ENCODE measurements at regions not wholly inside any gene's neighbourhood (a gene's known extent, or its start where the extent isn't known, plus 50 kb on each side); places are given as distances from the start of the nearest gene placed in this dataset.
"Not testable (repeated sequence)": the region's sequence is repeated elsewhere in the genome, so short reads cannot be mapped to it uniquely, and the experiment has no call there.

DNA sequence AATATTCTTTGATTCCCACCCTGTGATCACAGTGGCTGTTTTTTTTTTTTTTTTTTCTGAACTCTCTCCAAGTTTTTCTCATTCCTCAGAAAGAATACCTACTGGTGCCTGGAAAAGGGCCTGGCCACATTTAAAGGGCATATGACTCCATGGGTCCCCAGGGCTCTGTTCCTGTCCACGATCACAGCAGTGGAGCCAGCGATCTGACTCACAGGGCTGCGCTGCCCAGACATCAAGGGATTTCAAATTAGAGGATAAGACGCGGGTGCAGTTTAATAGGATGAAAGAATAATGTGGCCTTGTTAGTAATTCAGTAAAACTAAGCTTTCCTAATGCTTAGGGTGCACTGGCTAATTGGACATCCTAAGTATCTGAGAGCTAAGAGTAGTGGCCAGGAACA is 175.1 kb upstream of the MSX2 start:
- Mint-ChIP-seq H3K4me1 (no peaks in the 10 kb centered on the region), H3K4me3 (no peak overlapping the region), H3K27me3 (no peaks in the 10 kb centered on the region), H3K9me3 (no peaks in the 10 kb centered on the region), H3K27ac (no peak overlapping the region), H3K36me3 (no peaks in the 10 kb centered on the region)

DNA sequence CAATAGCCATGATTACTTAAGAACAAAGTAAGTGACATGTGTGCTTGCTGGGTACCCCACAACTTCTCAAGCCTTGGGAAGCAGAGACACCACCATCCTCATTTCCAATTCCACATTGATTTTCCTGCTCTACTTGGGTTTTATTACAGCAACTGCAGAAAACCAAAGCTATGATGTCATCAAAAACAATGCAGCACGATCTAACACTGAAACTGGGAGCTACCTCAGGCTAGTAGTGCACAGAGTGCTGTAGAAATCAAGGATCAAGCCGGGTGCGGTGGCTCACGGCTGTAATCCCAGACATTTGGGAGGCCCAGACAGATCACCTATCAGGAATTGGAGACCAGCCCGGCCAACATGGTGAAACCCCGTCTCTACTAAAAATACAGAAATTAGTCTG is 174.4 kb upstream of the MSX2 start:
- H3K27ac Mint-ChIP-seq = no peak overlapping the region
- no peaks in the 10 kb centered on the region for H3K9me3 Mint-ChIP-seq
- no peaks in the 10 kb centered on the region for H3K36me3 Mint-ChIP-seq
- no peaks in the 10 kb centered on the region for H3K27me3 Mint-ChIP-seq
- H3K4me3 Mint-ChIP-seq = no peak overlapping the region
- no peaks in the 10 kb centered on the region for H3K4me1 Mint-ChIP-seq

DNA sequence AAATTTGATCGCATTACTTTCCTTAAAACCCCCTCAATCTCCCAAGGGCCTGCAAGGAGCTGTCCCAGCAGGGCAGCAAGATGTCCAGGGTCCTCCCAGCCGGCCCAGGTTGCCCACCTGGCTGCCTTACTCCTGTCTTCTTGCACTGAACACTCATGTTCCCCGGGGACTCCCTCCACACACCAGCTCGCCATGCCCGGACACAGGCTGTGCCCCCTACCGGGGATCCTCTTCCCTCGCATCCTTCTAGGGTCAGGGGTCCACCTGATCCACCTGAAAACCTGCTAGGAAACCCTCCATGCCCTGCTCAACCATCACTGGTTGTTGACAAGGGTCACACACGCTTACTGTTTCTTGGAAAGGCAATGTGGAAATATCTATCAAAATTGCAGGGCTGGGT is 172.0 kb upstream of the MSX2 start:
- H3K4me1 Mint-ChIP-seq = no peaks in the 10 kb centered on the region
- H3K27me3 Mint-ChIP-seq = no peaks in the 10 kb centered on the region
- H3K36me3 Mint-ChIP-seq = no peaks in the 10 kb centered on the region
- H3K9me3 Mint-ChIP-seq = no peaks in the 10 kb centered on the region
- no peak overlapping the region for H3K4me3 Mint-ChIP-seq
- no peak overlapping the region for H3K27ac Mint-ChIP-seq

DNA sequence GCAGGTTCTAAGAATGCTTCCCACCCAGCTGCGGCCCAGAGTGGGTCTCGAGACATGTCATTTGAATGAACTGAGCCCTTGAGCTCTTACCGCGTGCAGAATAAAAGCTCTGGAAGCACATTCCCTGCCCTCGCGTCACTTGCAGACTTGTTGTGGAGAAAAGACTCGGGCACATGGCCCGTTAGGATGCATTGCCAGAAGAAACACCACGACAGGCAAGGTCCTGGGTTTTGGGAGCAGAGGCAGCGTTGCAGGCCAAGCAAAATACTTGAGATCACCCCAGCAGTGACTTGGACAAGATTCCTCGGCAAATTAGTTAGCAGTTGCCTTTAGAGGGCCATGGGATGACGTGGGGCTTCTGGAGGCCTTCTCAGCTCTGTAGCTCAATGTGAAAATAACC is 170.8 kb upstream of the MSX2 start:
- Mint-ChIP-seq H3K4me1 (no peaks in the 10 kb centered on the region), H3K27ac (no peak overlapping the region), H3K27me3 (no peaks in the 10 kb centered on the region), H3K4me3 (no peak overlapping the region), H3K36me3 (no peaks in the 10 kb centered on the region), H3K9me3 (no peaks in the 10 kb centered on the region)

DNA sequence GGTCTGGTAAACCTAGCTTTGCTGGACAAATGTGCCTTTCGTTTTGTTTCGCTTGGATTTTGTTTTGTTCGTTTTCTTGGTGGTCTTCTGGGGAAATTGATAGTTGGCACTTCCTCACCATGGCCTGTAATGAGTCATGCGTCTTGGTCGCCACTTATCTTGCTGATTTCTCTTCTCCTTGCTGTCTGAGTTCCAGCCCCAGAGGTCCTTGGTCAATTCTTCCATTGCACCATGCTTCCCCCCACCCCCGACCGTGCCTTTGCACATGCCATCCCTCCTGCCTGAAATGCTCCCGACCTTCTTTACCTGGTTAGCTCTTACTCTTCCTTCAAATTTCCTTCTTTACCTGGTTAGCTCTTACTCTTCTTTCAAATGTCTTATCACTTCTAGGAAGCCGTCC is 168.7 kb upstream of the MSX2 start:
- Mint-ChIP-seq H3K4me1 (no peaks in the 10 kb centered on the region), H3K27ac (no peak overlapping the region), H3K9me3 (no peaks in the 10 kb centered on the region), H3K27me3 (peaks cover under 1% of the 10 kb centered on the region), H3K4me3 (no peak overlapping the region), H3K36me3 (no peaks in the 10 kb centered on the region)

DNA sequence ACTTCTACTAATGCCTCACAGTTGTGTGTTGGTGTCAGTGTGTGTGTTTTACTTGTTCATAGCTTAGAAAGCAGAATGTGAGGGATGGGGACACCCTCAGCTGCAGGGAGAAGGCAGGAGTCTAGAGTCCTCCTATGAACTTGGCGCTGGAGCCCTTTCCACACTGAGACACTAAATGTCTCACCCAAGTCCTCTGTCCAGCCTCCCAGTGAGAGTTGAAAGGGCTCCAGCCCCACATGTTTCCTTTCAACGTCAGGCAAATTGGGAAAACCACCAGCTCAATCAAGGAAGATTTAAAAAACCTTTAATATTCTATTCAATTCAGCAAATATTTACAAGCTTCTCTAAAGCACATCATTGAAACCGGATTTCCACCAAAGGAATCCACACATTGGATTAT is 167.6 kb upstream of the MSX2 start:
- H3K27me3 Mint-ChIP-seq = peaks cover 2% of the 10 kb centered on the region
- no peaks in the 10 kb centered on the region for H3K4me1 Mint-ChIP-seq
- no peaks in the 10 kb centered on the region for H3K36me3 Mint-ChIP-seq
- no peak overlapping the region for H3K4me3 Mint-ChIP-seq
- H3K27ac Mint-ChIP-seq = no peak overlapping the region
- no peaks in the 10 kb centered on the region for H3K9me3 Mint-ChIP-seq

DNA sequence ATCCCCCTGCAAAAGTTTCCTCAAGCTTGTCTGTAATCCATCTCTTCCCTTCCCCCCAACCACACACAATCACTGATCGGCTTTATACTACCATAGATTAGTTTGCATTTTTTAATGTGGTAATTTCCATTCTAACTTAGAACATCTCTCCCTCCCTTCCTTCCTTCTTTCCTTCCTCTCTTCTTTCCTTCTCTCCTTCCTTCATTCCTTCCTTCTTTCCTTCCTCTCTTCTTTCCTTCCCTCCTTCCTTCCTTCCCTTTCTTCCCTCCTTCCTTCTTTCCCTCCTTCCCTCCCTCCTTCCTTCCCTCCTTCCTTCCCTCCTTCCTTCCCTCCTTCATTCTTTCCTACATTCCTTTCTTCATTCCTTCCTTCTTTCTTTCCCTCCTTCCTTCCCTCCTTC is 166.2 kb upstream of the MSX2 start:
- no peak overlapping the region for H3K27ac Mint-ChIP-seq
- H3K36me3 Mint-ChIP-seq = no peaks in the 10 kb centered on the region
- H3K27me3 Mint-ChIP-seq = peaks cover 2% of the 10 kb centered on the region
- no peaks in the 10 kb centered on the region for H3K4me1 Mint-ChIP-seq
- no peaks in the 10 kb centered on the region for H3K9me3 Mint-ChIP-seq
- no peak overlapping the region for H3K4me3 Mint-ChIP-seq

DNA sequence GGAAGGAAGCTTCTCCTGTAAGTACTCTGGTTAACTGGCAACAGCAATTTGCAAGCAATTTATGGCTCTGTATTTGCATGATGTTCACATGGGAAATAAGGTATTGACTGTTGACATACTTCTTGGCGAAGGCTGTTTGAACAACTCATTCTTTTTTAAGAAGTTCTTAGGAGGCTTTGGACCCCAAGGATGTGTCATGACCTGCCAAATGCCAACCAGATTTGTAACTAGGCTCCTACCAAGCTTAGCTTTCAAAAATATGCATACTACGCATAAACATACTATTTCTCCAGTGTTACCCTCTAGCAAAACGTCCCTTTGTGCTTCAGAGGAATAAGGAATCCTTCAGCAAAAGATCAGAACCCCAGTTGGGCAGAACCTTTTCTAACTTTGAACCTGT is 165.2 kb upstream of the MSX2 start:
- no peaks in the 10 kb centered on the region for H3K36me3 Mint-ChIP-seq

DNA sequence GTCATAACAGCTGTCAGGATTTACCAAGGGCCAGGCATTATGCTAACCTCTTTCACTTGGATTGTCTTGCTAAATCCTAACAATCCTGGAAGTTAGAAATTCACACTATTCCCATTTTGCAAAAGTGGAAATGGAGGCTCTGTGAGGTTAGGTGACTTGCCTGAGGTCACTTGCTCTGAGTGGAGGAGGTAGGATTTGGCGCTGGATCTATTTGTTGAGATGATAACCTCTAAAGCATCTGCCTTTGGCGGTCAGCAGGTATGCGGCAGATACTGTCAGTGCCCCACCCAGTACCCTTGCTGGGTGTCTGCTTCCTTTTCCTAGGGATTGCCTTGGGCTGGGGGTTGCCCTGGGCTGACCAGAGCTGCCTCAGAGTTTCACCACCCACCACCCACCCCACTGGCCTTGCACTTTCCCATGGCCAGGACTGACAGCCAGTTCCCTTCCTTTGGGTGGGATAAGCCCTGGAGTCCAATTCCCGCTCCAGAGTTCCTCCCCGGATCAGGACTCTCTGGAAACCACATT is 164.8 kb upstream of the MSX2 start:
- Mint-ChIP-seq H3K9me3 (no peaks in the 10 kb centered on the region), H3K4me1 (no peaks in the 10 kb centered on the region), H3K4me3 (no peak overlapping the region), H3K36me3 (no peaks in the 10 kb centered on the region), H3K27ac (no peak overlapping the region), H3K27me3 (peaks cover 2% of the 10 kb centered on the region)

More for the DNA sequence above, 165.2 kb upstream of the MSX2 start:
- no peaks in the 10 kb centered on the region for H3K9me3 Mint-ChIP-seq
- no peak overlapping the region for H3K27ac Mint-ChIP-seq
- H3K4me1 Mint-ChIP-seq = no peaks in the 10 kb centered on the region
- H3K4me3 Mint-ChIP-seq = no peak overlapping the region
- peaks cover 2% of the 10 kb centered on the region for H3K27me3 Mint-ChIP-seq

DNA sequence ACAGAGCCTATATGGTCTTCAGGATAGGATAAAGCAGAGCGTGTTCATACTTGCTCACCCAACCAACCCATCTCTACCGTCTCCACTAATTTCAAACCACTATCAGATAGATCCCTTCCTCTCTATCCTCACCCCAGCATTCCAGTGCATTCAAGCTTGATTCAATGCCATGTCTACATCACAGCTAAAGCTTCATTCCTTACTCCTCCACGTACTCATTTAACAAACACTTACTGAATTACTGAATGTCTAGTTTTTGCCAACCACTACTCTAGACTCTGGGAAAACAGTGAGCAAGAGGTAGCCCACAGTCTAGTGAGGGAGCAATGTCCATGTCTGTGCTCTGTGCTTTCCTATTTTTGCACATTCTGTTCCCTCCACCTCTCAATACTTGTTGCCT is 163.5 kb upstream of the MSX2 start:
- Mint-ChIP-seq H3K4me3 (no peak overlapping the region), H3K36me3 (no peaks in the 10 kb centered on the region)

DNA sequence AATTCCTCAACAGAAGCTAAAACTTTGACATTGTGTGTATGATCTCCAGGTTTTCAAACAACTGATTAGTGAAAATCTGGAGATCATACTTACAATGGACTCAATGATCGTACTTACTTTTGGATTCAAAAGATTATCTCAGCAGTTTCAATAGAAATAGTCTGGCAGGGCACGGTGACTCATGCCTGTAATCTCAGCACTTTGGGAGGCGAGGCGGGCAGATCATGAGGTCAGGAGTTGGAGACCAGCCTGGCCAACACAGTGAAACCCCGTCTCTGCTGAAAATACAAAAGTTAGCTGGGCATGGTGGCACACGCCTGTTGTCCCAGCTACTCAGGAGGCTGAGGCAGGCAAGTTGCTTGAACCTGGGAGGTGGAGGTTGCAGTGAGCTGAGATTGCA is 161.3 kb upstream of the MSX2 start:
- not testable (repeated sequence) for H3K27me3 Mint-ChIP-seq, H3K27ac Mint-ChIP-seq, H3K36me3 Mint-ChIP-seq, H3K4me3 Mint-ChIP-seq, H3K4me1 Mint-ChIP-seq, H3K9me3 Mint-ChIP-seq

More for the DNA sequence above, 163.5 kb upstream of the MSX2 start:
- Mint-ChIP-seq H3K27ac (no peak overlapping the region), H3K9me3 (no peaks in the 10 kb centered on the region), H3K27me3 (peaks cover 2% of the 10 kb centered on the region), H3K4me1 (no peaks in the 10 kb centered on the region)

DNA sequence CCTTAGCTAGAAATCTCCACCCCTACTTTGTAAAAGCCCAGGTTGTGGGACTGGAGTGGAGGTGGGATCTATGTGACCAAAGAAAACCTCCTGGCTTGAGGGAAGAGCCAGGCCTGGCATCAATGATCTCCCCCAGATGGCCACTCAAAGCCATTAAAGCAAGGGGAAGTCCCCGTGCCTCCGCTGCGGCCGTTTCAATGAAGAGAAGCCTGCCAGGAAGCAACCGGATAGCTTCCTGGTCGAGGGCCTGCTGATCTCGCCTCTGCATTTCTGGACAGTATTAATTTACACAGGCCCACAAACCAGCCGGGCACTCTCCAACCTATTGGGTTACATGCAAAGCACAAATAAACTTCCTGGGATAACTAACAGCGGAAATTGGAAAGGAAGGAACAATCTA is 160.5 kb upstream of the MSX2 start:
- H3K9me3 Mint-ChIP-seq = no peaks in the 10 kb centered on the region

DNA sequence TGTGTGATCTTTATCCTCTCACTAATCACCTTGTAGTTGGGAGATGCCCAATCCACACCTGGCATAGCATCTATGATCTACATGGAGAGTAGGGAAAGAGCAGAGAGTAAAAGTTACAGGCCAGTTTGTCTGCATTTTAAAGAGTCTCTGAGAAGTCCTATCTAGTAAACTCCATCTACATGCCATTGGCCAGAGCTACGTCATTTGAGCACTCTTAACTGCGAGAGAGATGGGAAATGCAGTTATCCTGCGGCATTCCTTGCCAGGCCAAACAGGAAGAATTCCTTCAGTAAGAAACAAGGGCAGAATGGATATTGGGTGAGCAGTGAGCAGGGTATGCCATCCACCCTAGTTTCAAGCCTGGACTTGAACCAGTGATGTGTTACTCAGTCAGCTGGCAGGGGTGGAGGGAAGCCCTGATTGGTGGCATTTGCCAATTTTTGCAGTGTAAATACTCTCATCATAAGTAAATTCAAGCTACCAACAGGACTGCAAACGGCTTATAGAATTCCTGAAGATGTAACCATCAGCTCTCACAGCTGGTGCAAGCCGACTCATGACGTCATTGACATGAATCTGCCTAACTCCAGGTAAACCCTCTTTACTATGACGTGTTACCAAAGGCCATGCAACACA is 156.8 kb upstream of the MSX2 start:
- Mint-ChIP-seq H3K36me3 (no peaks in the 10 kb centered on the region), H3K4me1 (no peaks in the 10 kb centered on the region), H3K4me3 (no peak overlapping the region), H3K9me3 (no peaks in the 10 kb centered on the region), H3K27ac (no peak overlapping the region), H3K27me3 (no peaks in the 10 kb centered on the region)

More for the DNA sequence above, 160.5 kb upstream of the MSX2 start:
- Mint-ChIP-seq H3K36me3 (no peaks in the 10 kb centered on the region), H3K4me1 (no peaks in the 10 kb centered on the region), H3K4me3 (no peak overlapping the region), H3K27me3 (peaks cover 2% of the 10 kb centered on the region), H3K27ac (no peak overlapping the region)

DNA sequence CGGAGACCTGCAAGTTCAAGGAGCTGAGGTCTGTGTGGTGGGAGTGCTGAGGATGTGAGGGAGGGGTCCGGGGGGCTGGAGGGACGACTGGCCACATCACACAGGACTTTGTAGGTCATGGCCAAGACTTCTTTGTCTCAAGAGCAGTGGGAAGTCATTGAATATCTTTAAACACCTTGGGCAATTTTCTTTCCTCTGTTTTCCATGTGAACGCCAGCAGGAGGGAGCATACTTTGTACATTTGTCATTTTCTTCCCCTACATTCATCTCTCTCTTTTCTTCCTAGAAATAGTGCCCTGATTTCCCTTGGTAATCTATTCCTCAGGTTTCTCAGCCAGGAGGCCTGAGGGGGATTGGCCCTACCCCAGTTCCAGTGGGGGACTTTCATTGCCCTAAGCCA is 153.7 kb upstream of the MSX2 start:
- Mint-ChIP-seq H3K27me3 (no peaks in the 10 kb centered on the region), H3K4me1 (no peaks in the 10 kb centered on the region), H3K9me3 (no peaks in the 10 kb centered on the region), H3K36me3 (no peaks in the 10 kb centered on the region), H3K27ac (no peak overlapping the region), H3K4me3 (no peak overlapping the region)

DNA sequence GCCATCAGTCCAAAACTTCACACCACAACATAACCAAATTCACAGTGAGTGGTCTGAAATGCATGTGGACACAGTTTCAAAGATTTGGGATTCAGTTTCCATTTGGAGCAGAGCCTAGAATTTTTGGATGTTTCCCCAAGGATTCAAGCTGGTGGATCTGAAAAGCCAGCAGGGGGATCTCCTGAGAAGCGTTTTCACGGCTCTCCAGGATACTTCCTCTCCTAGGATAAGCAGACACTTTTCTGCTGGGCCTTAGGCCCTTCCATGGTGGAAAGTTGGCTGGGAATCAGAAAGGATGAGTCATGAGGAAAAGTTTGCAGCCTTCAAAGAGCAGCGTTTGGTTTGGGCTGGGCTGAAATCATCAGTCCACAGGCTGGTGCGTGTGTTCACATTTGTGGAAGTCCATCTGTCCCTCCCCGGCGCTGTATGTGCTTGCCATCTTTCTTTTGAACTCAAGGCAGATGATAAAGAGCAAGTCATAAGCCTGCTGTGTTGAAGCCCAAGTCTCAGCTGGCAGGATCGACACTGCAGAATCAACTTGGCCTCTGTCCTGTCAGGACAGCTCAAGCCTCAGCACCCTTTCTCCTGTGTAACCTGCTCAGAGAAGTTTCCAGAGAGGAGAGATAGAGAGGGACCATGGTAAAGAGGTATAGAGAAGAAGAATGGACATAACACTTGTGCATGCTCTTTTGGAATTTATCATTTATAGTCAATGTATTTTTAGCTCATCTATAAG is 152.6 kb upstream of the MSX2 start:
- Mint-ChIP-seq H3K27ac (no peak overlapping the region), H3K4me1 (no peaks in the 10 kb centered on the region), H3K36me3 (no peaks in the 10 kb centered on the region), H3K27me3 (no peaks in the 10 kb centered on the region), H3K4me3 (no peak overlapping the region), H3K9me3 (no peaks in the 10 kb centered on the region)

DNA sequence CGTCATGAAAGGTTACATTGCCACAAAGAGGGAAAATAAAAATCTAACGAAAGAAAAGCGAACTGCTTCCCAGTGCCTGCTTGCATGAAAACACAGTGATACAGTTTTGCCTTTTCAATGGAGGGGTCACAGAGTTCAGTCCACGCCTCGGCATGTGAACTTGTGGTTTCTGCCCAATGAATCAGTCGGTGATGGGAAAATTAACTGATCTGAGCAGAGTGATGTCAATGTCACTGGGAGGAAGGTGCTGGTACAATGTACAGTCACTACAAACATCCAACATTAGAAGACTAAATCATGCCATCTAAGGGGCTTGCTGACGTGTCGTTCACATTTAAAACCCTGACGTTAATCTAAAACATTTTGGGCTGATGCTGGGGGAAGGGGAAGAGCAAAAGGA is 151.8 kb upstream of the MSX2 start:
- Mint-ChIP-seq H3K36me3 (no peaks in the 10 kb centered on the region), H3K27ac (no peak overlapping the region), H3K4me1 (no peaks in the 10 kb centered on the region), H3K9me3 (no peaks in the 10 kb centered on the region), H3K27me3 (no peaks in the 10 kb centered on the region), H3K4me3 (no peak overlapping the region)

Data from activated naive CD4-positive, alpha-beta T cell treated with anti-CD3 and anti-CD28 coated beads, Interleukin-2, amount 50 U/mL, for 24 hours (primary cell).